GM10266 (cell line): ENCODE measurements at regions not wholly inside any gene's neighbourhood (a gene's known extent, or its start where the extent isn't known, plus 50 kb on each side); places are given as distances from the start of the nearest gene placed in this dataset.

Experiments used
- DNase-seq: peaks from one replicate; pipeline ENCODE4 v3.0.0; 2012; ENCODE audit errors: extremely low spot score
- CTCF ChIP-seq: IDR thresholded peaks from 2 replicates; pipeline ENCODE4 v1.5.1; 2012; ENCODE audit warnings: mild to moderate bottlenecking, low read depth; ENCODE audit not compliant: control insufficient read depth, insufficient read depth; ENCODE audit errors: missing control alignments

- DNase-seq, result no peak
- TF ChIP-seq CTCF, result no peak
Observed at GRCh38 chr2:103010751-103011150, 248.9 kb downstream of the TMEM182 start.

GRCh38 chr2:103012590-103012989 lies 250.8 kb downstream of the TMEM182 start:
- no peak for DNase-seq
- no peak for TF ChIP-seq CTCF

- TF ChIP-seq CTCF, result no peak
Observed at GRCh38 chr2:103025056-103025455, 263.2 kb downstream of the TMEM182 start.

GRCh38 chr2:103028181-103028580 lies 266.4 kb downstream of the TMEM182 start:
- DNase-seq, result no peak
- TF ChIP-seq CTCF, result no peak

More at GRCh38 chr2:103025056-103025455, 263.2 kb downstream of the TMEM182 start:
- DNase-seq, result no peak
